ENCODE measurements at regions not wholly inside any gene's neighbourhood (a gene's known extent, or its start where the extent isn't known, plus 50 kb on each side); places are given as distances from the start of the nearest gene placed in this dataset.
"Not testable (repeated sequence)": the region's sequence is repeated elsewhere in the genome, so short reads cannot be mapped to it uniquely, and the experiment has no call there.

- intact Hi-C loops (cut with micrococcal nuclease), result no loop called here
Observed at GRCh38 chr1:5734996-5735395, 257.2 kb downstream of the NPHP4 start.

DNA sequence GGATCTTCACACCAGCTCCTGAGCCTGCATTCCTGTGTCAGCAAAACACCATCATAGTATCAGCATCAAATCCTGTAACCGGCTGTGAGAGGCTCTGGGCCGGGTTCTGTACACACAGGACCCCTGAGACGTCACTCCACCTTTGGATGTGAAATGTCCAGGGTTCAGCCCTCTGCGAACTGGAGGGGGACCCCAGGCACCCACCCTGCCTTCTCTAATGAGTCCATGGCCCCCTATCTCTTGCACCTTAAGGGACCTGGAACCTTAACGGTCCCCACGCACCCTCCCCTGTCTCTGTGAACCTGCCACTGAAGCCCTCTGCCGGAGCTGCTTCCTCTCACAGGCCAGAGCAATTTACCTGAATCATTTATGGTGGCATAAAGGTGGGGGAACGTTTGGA is 257.8 kb downstream of the NPHP4 start:
- intact Hi-C loops (cut with micrococcal nuclease), result no loop called here

DNA sequence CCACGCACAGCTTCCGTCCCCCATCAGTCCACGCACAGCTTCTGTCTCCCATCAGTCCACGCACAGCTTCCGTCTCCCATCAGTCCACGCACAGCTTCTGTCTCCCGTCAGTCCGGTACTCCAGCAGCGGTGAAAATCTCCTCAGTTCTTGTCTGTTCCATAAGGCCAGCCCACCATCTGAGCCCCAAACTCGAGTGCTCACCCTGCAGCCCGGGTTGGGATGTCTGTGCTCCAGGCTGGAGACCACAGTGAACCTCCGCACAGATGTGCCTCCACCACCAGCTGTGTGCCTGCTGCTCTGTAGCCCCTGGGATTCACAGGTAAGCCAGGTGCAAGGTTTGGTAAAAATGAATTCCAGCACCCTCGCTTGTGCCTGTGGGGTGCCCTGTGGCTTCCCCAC is 258.6 kb downstream of the NPHP4 start:
- intact Hi-C loops (cut with micrococcal nuclease), result no loop called here

GRCh38 chr1:5731110-5731423 is 261.2 kb downstream of the NPHP4 start:
- intact Hi-C loops (cut with micrococcal nuclease), result no loop called here

DNA sequence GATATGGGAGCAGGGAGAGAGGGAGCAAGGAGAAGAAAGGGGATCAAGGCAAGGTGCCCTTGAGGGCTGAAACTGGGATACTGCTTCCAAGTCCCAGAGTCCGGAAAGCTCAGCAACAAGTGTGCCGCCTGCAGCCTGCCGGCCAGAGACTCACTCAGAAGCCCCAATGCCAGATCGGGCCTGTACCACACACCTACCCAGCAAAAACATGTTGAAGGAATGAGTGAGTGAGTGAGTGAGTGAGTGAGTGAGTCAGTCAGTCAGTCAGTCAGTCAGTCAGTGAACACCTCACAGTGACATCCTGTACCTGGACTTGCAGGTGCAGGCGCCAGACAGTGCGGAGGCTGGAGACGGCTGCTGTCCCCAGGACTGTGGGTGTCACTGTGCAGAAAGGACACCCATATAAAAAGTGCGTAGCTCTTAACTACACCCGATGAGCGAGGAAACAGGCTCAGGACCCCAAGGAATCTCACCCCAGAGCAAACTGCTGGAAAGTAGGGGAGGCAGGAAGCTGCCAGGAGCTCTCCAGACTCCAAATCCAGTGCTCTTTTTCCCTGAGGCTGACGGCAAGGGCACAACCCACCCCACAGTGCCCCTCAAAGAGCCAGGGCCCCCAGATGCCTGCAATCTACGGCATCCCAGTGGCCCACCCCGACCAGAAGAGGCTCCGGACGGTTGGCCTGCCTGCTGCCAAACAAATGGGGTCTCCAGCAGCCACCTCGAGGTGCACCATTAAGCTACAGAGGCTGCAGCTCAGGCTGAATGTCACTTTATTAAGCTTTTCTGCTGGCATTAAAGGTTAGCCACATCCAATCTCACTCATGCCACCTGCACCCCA is 261.7 kb downstream of the NPHP4 start:
- intact Hi-C loops (cut with micrococcal nuclease), result no loop called here

- intact Hi-C loops (cut with micrococcal nuclease), result no loop called here
Observed at GRCh38 chr1:5729636-5730145, 262.5 kb downstream of the NPHP4 start.

GRCh38 chr1:5728663-5729355 is 263.4 kb downstream of the NPHP4 start:
- intact Hi-C loops (cut with micrococcal nuclease), result no loop called here

DNA sequence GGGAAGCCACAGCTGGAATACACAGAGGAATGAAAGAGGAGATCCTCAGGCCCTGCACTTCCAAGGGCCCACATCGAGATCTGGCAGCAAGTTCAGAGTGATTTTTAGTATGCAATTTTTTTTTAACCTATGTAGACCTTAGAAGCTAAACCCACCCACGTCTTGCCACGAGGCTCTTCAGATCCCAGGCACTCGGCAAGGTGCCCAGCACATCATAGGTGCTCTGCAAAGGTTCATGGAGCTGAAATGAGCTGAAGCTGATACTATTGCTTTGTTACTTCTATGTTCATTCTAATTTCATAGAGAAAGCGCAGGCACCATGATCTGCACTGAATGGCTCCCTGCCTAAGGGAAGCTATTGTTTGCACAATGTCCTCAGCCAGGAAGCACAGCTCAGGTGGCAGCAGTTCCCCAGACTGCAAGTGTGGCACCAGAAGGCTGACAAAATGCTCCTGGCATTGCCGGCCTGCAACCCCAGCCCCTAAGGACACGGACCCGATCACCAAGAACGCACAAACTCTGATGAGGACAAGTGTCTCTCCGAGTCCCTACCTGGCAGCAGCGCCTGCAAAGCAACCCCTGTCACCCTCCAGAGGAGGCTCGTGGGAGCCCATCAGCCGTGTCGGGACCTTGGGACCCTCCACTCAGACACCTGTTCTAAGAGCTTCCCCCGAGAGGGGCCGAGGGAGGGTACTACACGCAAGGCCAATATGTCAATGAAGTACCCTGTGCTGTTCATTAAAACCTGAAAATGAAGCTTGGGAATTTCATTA is 264.2 kb downstream of the NPHP4 start:
- intact Hi-C loops (cut with micrococcal nuclease), result no loop called here

GRCh38 chr1:5727191-5727590 is 265.0 kb downstream of the NPHP4 start:
- intact Hi-C loops (cut with micrococcal nuclease), result no loop called here

DNA sequence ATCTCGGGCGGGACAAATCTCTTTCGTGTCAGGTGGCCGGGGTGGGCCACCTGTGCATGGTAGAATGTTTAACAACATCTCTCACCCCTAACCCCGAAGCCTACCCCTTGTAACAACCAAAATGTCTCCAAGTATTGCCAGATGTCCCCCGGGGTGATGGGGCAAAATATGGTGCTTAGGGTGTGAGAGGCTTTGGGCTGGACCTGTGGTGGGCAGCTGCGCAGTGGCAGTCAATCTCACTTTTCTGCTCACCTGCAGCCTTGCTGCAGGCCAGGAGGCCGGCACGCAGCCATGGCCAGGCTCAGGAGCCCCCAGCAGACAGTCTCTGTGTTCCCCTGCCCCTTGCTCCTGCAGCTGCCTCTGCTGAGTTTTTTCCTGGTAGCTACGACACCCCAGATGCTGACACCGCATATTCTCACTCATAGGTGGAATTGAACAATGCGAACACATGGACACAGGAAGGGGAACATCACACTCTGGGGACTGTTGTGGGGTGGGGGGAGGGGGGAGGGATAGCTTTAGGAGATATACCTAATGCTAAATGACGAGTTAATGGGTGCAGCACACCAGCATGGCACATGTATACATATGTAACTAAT is 265.5 kb downstream of the NPHP4 start:
- intact Hi-C loops (cut with micrococcal nuclease), result not testable (repeated sequence)

DNA sequence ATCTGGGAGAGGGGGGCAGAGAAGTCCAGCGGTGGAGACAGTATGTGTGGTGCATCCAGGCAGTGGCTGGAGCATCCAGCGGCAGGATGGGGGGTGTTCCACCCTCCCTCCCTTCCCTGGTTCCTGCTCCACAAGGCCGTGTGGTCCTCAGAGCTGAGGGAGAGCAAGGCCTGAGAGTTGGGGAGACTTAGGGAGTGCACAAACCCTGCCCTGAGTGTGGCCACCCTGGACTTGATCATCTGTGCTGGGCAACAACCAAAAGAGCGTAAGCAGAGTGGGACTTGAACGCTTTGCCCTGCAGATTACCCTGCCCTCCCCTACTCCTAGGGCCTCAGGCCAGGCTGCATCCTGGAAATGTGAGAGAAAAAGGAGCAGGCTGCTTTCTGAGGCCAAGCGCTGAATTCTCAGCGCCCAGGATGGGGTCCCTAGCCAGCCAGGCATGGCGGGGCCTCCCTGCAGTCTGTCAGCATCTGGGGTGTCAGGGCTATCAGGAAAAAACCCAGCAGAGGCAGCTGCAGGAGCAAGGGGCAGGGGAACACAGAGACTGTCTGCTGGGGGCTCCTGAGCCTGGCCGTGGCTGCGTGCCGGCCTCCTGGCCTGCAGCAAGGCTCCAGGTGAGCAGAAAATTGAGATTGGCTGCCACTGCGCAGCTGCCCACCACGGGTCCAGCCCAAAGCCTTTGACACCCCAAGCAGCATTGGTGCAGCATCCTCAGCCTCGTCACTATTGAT is 266.2 kb downstream of the NPHP4 start:
- intact Hi-C loops (cut with micrococcal nuclease), result no loop called here

DNA sequence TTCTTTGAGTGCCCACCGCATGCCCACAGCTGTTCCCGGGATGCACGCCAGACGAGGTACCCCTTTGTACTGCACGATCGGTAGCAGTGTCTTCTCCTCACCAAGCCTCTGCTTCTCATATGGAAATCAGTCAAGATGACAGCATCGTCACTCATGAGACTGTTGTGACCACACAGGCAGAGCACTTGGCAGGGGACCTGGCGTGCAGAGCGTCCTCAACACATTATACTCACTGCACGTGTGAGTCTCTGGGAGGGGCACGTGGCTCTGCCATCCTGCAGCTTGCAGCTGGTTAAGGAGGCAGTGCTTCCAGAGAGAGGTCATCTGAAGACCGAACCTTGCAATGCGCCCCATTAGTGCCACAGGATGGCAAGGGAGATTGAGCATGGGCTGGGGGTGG is 266.8 kb downstream of the NPHP4 start:
- intact Hi-C loops (cut with micrococcal nuclease), result no loop called here

- intact Hi-C loops (cut with micrococcal nuclease), result no loop called here
Observed at GRCh38 chr1:5724847-5725246, 267.4 kb downstream of the NPHP4 start.

GRCh38 chr1:5722635-5723164 is 269.5 kb downstream of the NPHP4 start:
- intact Hi-C loops (cut with micrococcal nuclease), result no loop called here

GRCh38 chr1:5721634-5722215 is 270.5 kb downstream of the NPHP4 start:
- intact Hi-C loops (cut with micrococcal nuclease), result no loop called here

DNA sequence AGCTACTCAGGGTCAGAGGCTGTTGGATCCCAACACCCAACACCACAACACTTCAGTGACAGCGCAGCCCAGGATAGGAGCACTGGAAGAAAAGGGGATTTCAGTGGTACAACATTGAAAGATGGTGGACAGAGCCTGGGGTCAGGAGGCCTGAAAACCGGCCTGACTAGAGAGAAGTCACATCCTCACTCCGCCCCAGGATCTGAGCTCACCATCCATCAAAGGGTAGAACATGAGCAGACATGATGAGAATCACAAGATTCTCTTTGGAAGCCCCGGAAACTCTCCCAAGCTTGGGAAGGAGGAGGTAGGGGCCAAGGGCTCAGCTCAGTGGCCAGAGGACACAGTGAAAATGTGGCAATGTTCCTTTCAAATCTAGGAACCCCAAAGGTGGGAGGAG is 271.3 kb downstream of the NPHP4 start:
- intact Hi-C loops (cut with micrococcal nuclease), result no loop called here

- intact Hi-C loops (cut with micrococcal nuclease), result no loop called here
Observed at GRCh38 chr1:5720484-5720883, 271.7 kb downstream of the NPHP4 start.

GRCh38 chr1:5720045-5720444 is 272.2 kb downstream of the NPHP4 start:
- intact Hi-C loops (cut with micrococcal nuclease), result no loop called here

DNA sequence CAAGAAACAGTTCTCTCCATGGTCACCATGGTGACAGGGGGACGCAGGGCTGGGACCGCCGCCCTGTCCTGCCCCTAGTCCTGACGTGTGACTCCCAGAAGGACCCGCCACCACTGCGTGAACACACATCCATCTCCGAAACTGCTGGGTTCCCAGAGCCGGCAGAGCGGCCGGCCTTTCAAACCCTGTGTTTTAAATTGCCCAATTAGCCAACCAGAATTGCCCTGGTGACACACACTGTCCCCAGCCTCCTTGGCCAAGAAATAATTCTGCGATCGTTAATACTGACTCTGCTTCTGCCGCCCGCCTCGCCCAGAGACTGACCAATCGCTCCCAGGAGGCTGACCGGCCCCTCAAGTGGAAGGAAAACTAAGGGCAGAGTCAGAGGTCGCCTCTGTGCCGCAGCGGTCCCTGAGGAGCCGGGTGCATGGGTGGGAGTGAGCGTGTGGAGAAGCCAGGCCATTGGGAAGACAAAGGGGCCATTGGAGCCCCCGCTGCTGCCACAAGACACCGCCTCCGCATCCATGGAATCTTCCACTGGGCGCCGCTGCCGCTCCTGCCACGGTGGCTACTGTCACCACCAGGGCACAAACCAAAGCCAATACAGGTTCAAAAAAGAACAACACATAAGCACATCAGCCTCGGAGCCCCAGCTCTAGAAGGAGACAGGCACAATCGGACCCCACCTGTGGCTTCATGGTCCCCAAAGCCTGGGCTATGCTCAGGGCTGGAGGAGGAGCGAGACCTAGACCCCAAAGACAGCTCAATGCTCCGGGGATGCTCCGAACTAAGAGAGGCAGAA is 273.2 kb downstream of the NPHP4 start:
- intact Hi-C loops (cut with micrococcal nuclease), result no loop called here

All from T-helper 1 cell treated with Interleukin-12 subunit alpha and Interleukin-12 subunit beta and Interleukin-4 antibody, amounts not matched to agents 30 ng/mL and 1 ng/mL, for 36 hours (primary cell).